ENCODE measurements at regions not wholly inside any gene's neighbourhood (a gene's known extent, or its start where the extent isn't known, plus 50 kb on each side); places are given as distances from the start of the nearest gene placed in this dataset.

DNA sequence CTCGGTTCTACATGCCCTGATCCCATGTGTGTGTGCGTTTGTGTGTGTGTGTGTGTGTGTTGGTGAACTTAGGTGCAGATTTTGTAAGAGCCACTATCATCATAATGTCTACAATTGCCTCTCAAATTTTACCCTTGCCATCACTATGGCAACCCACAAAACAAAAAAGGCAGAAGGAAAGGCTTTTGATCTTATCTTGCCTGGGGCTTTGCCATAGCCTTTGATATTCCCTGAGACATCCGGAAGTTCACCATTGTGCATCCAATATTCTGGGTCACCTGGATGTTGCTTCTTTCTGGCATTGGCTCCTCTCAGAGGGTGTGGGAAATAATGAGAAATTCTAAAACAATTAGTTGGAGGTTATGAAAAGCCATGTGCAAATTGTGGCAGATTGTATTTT is 114.7 kb downstream of the HAPSTR1 start:
- TF ChIP-seq KLF10 (CRISPR knock-in tag; IDR thresholded peaks at IDR 0.05): no peak
- TF ChIP-seq SLC30A9 (CRISPR knock-in tag; IDR thresholded peaks at IDR 0.05): no peak
- TF ChIP-seq POLR2A (conservative IDR thresholded peaks at IDR 0.05): no peak
- no peak for TF ChIP-seq CTCF (IDR thresholded peaks at IDR 0.05 in 2 of 3, conservative IDR thresholded peaks at IDR 0.05 in 1 of 3; ENCODE audit: insufficient read depth in 2 of 3, low read depth in 1 of 3, low read length in 3 of 3)
- no peak for TF ChIP-seq CSDE1 (IDR thresholded peaks at IDR 0.05)
- no peak for TF ChIP-seq POLR2AphosphoS2 (IDR thresholded peaks at IDR 0.05; ENCODE audit: low read length)
- no peak for TF ChIP-seq ZNF134 (CRISPR knock-in tag; conservative IDR thresholded peaks at IDR 0.05)
